ENCODE measurements at regions not wholly inside any gene's neighbourhood (a gene's known extent, or its start where the extent isn't known, plus 50 kb on each side); places are given as distances from the start of the nearest gene placed in this dataset.

DNA sequence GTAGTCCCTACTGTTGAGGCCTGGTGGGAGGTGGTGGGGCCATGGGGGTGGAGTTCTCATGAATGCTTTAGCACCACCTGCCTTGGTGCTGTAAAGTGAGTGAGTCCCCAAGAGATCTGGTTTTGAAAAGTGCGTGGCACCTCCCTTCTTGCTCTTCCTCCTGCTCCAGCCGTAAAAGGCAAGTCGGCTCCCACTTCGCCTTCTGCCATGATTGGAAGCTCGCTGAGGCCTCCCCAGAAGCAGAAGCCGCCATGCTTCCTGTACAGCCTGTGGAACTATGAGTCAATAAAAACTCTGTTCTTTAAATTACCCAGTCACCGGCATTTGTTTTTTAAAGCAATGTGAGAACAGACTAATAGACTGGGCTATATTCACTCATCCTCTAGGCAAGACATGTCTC lies 141.3 kb upstream of the ALKAL2 start:
- TF ChIP-seq OSR1 (CRISPR knock-in tag; IDR thresholded peaks at IDR 0.05) = no peak
- TF ChIP-seq SNAI2 (CRISPR knock-in tag; IDR thresholded peaks at IDR 0.05) = no peak
- no peak for TF ChIP-seq ZNF8 (CRISPR knock-in tag; IDR thresholded peaks at IDR 0.05)
- no peak for TF ChIP-seq CSDC2 (CRISPR knock-in tag; IDR thresholded peaks at IDR 0.05)
- TF ChIP-seq, protein P1, sequence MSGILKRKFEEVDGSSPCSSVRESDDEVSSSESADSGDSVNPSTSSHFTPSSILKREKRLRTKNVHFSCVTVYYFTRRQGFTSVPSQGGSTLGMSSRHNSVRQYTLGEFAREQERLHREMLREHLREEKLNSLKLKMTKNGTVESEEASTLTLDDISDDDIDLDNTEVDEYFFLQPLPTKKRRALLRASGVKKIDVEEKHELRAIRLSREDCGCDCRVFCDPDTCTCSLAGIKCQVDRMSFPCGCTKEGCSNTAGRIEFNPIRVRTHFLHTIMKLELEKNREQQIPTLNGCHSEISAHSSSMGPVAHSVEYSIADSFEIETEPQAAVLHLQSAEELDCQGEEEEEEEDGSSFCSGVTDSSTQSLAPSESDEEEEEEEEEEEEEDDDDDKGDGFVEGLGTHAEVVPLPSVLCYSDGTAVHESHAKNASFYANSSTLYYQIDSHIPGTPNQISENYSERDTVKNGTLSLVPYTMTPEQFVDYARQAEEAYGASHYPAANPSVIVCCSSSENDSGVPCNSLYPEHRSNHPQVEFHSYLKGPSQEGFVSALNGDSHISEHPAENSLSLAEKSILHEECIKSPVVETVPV (CRISPR knock-in tag; IDR thresholded peaks at IDR 0.05) = no peak
- TF ChIP-seq ZC3H10 (CRISPR knock-in tag; IDR thresholded peaks at IDR 0.05) = no peak
- TF ChIP-seq TCF4 (CRISPR knock-in tag; IDR thresholded peaks at IDR 0.05; ENCODE audit: borderline replicate concordance) = no peak
- no peak for TF ChIP-seq ZFP3 (CRISPR knock-in tag; IDR thresholded peaks at IDR 0.05)
- TF ChIP-seq, protein P2, sequence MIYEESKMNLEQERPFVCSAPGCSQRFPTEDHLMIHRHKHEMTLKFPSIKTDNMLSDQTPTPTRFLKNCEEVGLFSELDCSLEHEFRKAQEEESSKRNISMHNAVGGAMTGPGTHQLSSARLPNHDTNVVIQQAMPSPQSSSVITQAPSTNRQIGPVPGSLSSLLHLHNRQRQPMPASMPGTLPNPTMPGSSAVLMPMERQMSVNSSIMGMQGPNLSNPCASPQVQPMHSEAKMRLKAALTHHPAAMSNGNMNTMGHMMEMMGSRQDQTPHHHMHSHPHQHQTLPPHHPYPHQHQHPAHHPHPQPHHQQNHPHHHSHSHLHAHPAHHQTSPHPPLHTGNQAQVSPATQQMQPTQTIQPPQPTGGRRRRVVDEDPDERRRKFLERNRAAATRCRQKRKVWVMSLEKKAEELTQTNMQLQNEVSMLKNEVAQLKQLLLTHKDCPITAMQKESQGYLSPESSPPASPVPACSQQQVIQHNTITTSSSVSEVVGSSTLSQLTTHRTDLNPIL (CRISPR knock-in tag; IDR thresholded peaks at IDR 0.05; ENCODE audit: low read depth) = no peak
- TF ChIP-seq RARB (CRISPR knock-in tag; IDR thresholded peaks at IDR 0.05) = no peak
